Smooth muscle cell (in vitro differentiated cells): ENCODE measurements at regions not wholly inside any gene's neighbourhood (a gene's known extent, or its start where the extent isn't known, plus 50 kb on each side); places are given as distances from the start of the nearest gene placed in this dataset.

Experiments
- DNase-seq: peaks from one replicate; lab custom pipeline; 2025; ENCODE audit not compliant: unreplicated experiment; lab: John Stamatoyannopoulos, UW
- H2AFZ ChIP-seq: fragments of 200-600 bp; sonication (generic); 2 replicates; pipeline ENCODE4 v1.6.0; 2016; ENCODE audit warnings: antibody characterized with exemption, low read depth, mild to moderate bottlenecking
- H3F3A ChIP-seq: fragments of 200-600 bp; sonication (generic); 2 replicates; pipeline ENCODE4 v1.6.0; 2017; ENCODE audit warnings: antibody characterized with exemption, low read depth
- H3K27ac ChIP-seq: fragments of 200-600 bp; sonication (generic); 2 replicates; pipeline ENCODE4 v1.5.1; 2016; ENCODE audit warnings: low read depth, mild to moderate bottlenecking
- H3K27me3 ChIP-seq: fragments of 200-600 bp; sonication (generic); 2 replicates; pipeline ENCODE4 v1.6.1; 2016; ENCODE audit warnings: low read depth, mild to moderate bottlenecking
- H3K36me3 ChIP-seq: fragments of 200-600 bp; sonication (generic); 2 replicates; pipeline ENCODE4 v1.5.1; 2016; ENCODE audit warnings: low read depth
- H3K4me1 ChIP-seq: fragments of 200-600 bp; sonication (generic); 2 replicates; pipeline ENCODE4 v1.5.1; 2016; ENCODE audit warnings: low read depth
- H3K4me2 ChIP-seq: fragments of 200-600 bp; sonication (generic); 2 replicates; pipeline ENCODE4 v1.6.0; 2016; ENCODE audit warnings: mild to moderate bottlenecking
- H3K4me3 ChIP-seq: fragments of 200-600 bp; sonication (generic); 2 replicates; pipeline ENCODE4 v1.5.1; 2016; ENCODE audit warnings: mild to moderate bottlenecking
- H3K79me2 ChIP-seq: fragments of 200-600 bp; sonication (generic); 2 replicates; pipeline ENCODE4 v1.6.0; 2016; ENCODE audit warnings: low read depth, mild to moderate bottlenecking
- H3K9ac ChIP-seq: fragments of 200-600 bp; sonication (generic); 2 replicates; pipeline ENCODE4 v1.6.0; 2016; ENCODE audit warnings: low read depth
- H3K9me3 ChIP-seq: fragments of 200-600 bp; sonication (generic); replicated peaks from 2 replicates; pipeline ENCODE4 v1.5.1; 2016; ENCODE audit warnings: low read depth
- H4K20me1 ChIP-seq: fragments of 200-600 bp; sonication (generic); 2 replicates; pipeline ENCODE4 v1.6.0; 2016; ENCODE audit warnings: low read depth
- WGBS: methylation state at CpG from one replicate; pipeline ENCODE4 v1.1.7; 2016; ENCODE audit warnings: low lambda C conversion rate; 5-methylcytosine and 5-hydroxymethylcytosine counted together
- TF ChIP-seq, protein P1 (sequence below): fragments of 200-600 bp; sonication (generic); IDR thresholded peaks from 2 replicates; pipeline ENCODE4 v1.5.1; 2017; ENCODE audit warnings: borderline replicate concordance, mild to moderate bottlenecking, antibody characterized with exemption; ENCODE audit not compliant: insufficient read depth, poor library complexity, severe bottlenecking

DNA sequence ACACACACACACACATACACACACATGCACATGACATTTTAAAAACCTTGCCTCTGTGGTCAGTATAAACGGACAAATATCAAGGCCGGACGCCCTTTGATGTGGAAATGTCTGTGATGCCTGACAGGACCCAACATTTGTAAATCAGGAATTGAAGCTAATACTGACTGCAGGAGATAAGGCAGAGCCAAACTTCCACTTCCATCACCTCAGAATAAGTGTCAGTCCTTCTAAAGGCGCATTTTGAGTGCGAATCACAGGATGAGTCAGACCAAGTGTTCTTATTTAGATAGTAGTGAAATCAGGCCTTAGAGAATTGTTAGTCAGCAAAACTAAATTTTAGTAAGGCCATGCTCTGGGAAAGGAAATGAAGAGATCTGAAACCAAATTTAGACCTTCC, 211.7 kb upstream of the LRATD1 start:
- Histone ChIP-seq H3K4me1 (no peaks in the 10 kb centered on the region), H3K9ac (no peak overlapping the region), H3K4me3 (no peak overlapping the region), H3K4me2 (no peak overlapping the region), H3K27ac (no peak overlapping the region), H3K36me3 (no peaks in the 10 kb centered on the region), H4K20me1 (no peaks in the 10 kb centered on the region), H3F3A (no peaks in the 10 kb centered on the region), H3K27me3 (no peaks in the 10 kb centered on the region), H3K79me2 (no peaks in the 10 kb centered on the region), H2AFZ (no peak overlapping the region), H3K9me3 (no peaks in the 10 kb centered on the region)
- WGBS: 57% methylated on average over 5 of the region's 5 CpGs
- DNase-seq: no peak
- TF ChIP-seq, protein P1, sequence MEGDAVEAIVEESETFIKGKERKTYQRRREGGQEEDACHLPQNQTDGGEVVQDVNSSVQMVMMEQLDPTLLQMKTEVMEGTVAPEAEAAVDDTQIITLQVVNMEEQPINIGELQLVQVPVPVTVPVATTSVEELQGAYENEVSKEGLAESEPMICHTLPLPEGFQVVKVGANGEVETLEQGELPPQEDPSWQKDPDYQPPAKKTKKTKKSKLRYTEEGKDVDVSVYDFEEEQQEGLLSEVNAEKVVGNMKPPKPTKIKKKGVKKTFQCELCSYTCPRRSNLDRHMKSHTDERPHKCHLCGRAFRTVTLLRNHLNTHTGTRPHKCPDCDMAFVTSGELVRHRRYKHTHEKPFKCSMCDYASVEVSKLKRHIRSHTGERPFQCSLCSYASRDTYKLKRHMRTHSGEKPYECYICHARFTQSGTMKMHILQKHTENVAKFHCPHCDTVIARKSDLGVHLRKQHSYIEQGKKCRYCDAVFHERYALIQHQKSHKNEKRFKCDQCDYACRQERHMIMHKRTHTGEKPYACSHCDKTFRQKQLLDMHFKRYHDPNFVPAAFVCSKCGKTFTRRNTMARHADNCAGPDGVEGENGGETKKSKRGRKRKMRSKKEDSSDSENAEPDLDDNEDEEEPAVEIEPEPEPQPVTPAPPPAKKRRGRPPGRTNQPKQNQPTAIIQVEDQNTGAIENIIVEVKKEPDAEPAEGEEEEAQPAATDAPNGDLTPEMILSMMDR: no peak

DNA sequence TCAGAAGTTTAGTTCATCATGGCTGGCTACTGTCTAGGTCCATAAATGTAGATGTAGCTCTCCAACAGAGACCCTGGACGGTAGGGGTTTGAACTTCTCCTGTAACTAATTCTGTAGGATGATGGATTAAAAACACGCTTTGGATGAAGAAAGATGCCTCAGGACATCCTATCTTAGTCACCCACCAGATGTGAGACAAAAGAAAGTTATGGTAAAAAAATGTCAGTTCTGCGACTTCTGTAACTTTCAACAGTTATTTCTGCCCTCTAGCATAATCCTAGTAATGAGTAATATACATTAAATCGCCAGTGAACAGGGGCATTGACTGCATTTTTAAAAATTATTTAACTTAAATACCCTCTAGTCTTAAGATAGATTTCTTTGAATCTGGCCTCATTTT, 210.1 kb upstream of the LRATD1 start:
- H3K27me3 ChIP-seq: no peaks in the 10 kb centered on the region
- no peaks in the 10 kb centered on the region for H4K20me1 ChIP-seq
- no peak overlapping the region for H3K27ac ChIP-seq
- no peaks in the 10 kb centered on the region for H3K4me1 ChIP-seq
- no peaks in the 10 kb centered on the region for H3F3A ChIP-seq
- no peak overlapping the region for H3K4me3 ChIP-seq
- no peaks in the 10 kb centered on the region for H3K9me3 ChIP-seq
- H3K4me2 ChIP-seq: no peak overlapping the region
- no peak for DNase-seq
- TF ChIP-seq, protein P1: no peak
- WGBS: 74% methylated on average over 4 of the region's 4 CpGs
- no peak overlapping the region for H2AFZ ChIP-seq
- no peaks in the 10 kb centered on the region for H3K36me3 ChIP-seq
- H3K9ac ChIP-seq: no peak overlapping the region
- H3K79me2 ChIP-seq: no peaks in the 10 kb centered on the region

DNA sequence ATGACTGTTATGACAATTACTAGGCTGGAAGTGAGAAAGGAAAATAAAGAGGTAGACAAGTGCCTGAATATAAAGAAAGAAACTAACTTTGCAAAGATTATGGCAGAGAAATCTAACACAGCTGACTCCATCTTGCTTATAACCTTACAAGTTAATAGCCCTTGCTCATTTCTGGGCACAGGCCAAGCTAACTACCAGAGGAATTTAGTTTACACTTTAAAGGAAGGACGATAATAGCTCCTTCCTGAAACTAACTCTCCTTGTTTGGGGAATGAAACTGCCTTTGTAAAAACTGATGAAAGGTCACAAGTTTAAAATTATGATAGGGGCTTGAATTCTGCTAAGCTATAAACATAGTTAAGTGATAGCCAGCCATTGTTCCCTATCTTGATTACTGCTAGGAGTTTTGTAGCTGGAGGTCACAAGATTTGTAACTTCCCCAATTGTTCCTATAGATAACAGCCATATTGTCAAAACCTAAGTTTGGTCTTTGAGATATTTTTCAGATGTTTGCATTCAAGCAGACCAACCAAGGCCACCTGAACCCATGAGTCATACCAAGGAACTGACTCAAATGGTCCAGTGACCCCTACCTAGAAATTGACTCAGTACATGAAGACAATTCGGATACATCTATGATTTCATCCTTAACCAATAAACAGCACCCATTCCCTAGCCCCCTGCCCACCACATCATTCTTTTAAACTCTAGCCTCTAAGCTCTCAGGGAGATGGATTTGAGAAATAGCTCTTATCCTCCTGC, 209.2 kb upstream of the LRATD1 start:
- 84% methylated on average over 2 of the region's 2 CpGs for WGBS
- DNase-seq: no peak
- Histone ChIP-seq H3F3A (no peaks in the 10 kb centered on the region), H3K9ac (no peak overlapping the region), H3K36me3 (no peaks in the 10 kb centered on the region), H3K4me3 (no peak overlapping the region), H3K79me2 (no peaks in the 10 kb centered on the region), H4K20me1 (no peaks in the 10 kb centered on the region), H2AFZ (no peak overlapping the region), H3K4me1 (no peaks in the 10 kb centered on the region), H3K27ac (no peak overlapping the region), H3K4me2 (no peak overlapping the region), H3K9me3 (no peaks in the 10 kb centered on the region), H3K27me3 (no peaks in the 10 kb centered on the region)
- TF ChIP-seq, protein P1: no peak
